Stomach (tissue), 4 donors: ENCODE measurements at regions not wholly inside any gene's neighbourhood (a gene's known extent, or its start where the extent isn't known, plus 50 kb on each side); places are given as distances from the start of the nearest gene placed in this dataset.

ENCODE experiments used
- POLR2A ChIP-seq, 4 donors: fragments of 450-650 bp; IDR thresholded peaks; one replicate each; pipeline ENCODE4 v1.6.1; 2016; ENCODE audit warnings: antibody characterized with exemption in 4 of 4, control low read depth in 2 of 4, mild to moderate bottlenecking in 1 of 4, moderate library complexity in 1 of 4
- TF ChIP-seq, protein P1 (sequence below), 7 experiments: fragments of 450-650 bp in 4 of 7; fragments of 200-600 bp in 3 of 7; sonication (generic) in 3 of 7; IDR thresholded peaks; one replicate each; pipeline ENCODE4 v1.5.1; 2016 to 2019; ENCODE audit warnings: antibody characterized with exemption in 7 of 7, control low read depth in 2 of 7, mild to moderate bottlenecking in 1 of 7

DNA sequence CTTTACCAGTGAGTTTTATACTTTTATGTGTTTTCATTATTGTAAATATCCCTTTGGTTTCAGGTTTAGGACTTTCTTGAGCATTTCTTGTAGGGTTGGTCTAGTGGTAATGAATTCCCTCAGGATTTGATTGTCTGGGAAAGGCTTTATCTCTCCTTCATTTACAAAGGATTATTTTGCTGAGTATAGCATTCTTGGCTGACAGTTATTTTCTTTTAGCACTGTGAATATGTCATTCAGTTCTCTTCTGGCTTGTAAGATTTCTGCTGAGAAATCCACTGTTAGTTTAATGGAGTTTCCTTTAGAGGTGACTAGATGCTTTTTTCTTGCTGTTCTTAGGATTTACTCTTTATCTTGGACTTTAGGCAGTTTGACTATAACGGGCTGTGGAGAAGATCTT is 373.9 kb downstream of the TSN start:
- TF ChIP-seq, protein P1, sequence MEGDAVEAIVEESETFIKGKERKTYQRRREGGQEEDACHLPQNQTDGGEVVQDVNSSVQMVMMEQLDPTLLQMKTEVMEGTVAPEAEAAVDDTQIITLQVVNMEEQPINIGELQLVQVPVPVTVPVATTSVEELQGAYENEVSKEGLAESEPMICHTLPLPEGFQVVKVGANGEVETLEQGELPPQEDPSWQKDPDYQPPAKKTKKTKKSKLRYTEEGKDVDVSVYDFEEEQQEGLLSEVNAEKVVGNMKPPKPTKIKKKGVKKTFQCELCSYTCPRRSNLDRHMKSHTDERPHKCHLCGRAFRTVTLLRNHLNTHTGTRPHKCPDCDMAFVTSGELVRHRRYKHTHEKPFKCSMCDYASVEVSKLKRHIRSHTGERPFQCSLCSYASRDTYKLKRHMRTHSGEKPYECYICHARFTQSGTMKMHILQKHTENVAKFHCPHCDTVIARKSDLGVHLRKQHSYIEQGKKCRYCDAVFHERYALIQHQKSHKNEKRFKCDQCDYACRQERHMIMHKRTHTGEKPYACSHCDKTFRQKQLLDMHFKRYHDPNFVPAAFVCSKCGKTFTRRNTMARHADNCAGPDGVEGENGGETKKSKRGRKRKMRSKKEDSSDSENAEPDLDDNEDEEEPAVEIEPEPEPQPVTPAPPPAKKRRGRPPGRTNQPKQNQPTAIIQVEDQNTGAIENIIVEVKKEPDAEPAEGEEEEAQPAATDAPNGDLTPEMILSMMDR (IDR thresholded peaks at IDR 0.05), result no peak
- TF ChIP-seq POLR2A (IDR thresholded peaks at IDR 0.05), result no peak
